Endothelial cell of umbilical vein (primary cell): ENCODE measurements at regions not wholly inside any gene's neighbourhood (a gene's known extent, or its start where the extent isn't known, plus 50 kb on each side); places are given as distances from the start of the nearest gene placed in this dataset.

Source experiments
- BruUV-seq: library from RNA; stranded (reverse); fragments of 400-500 nt; replicated peaks from 2 replicates; lab custom pipeline; 2021; lab: Mats Ljungman, UMichigan
- CTCF ChIA-PET: fragments of 300-600, 350-600 bp; sonication (Branson Sonifier 250); formaldehyde crosslinking; loops from one replicate; lab custom pipeline; 2021; ENCODE audit warnings: antibody characterized with exemption, inconsistent platforms; lab: Charles Lee
- POLR2A ChIA-PET: fragments of 300-600, 350-600 bp; sonication (Branson Sonifier 250); formaldehyde crosslinking; loops from one replicate; lab custom pipeline; 2021; ENCODE audit warnings: antibody characterized with exemption, inconsistent platforms; lab: Charles Lee
- DNase-seq: peaks from one replicate; pipeline ENCODE4 v3.0.0-alpha.2; 2011; ENCODE audit warnings: low read depth, low spot score
- FAIRE-seq: peaks from 2 replicates; lab custom pipeline; 2011; peaks lifted over from hg19 to GRCh38; lab: Jason Lieb, UNC
- H2AFZ ChIP-seq: 2 replicates; pipeline ENCODE4 v1.6.0; 2012; ENCODE audit warnings: low read depth, low read length, control low read depth, inconsistent platforms
- H3K27ac ChIP-seq: 2 replicates; pipeline ENCODE4 v1.5.1; 2011; ENCODE audit warnings: low read depth, mild to moderate bottlenecking, control low read depth, low read length, moderate library complexity; ENCODE audit not compliant: insufficient read depth
- H3K27me3 ChIP-seq, 2 experiments: 2 replicates each; pipeline versions ENCODE4 v1.6.0 to v1.6.1; 2011; ENCODE audit warnings: low read length in 2 of 2, mixed read lengths in 1 of 2; ENCODE audit not compliant: control insufficient read depth in 2 of 2, insufficient read depth in 2 of 2
- H3K36me3 ChIP-seq, 2 experiments: 2 replicates in 1 of 2; 3 replicates in 1 of 2; pipeline ENCODE4 v1.5.1; 2011; ENCODE audit warnings: low read length in 2 of 2, mild to moderate bottlenecking in 1 of 2, moderate library complexity in 1 of 2; ENCODE audit not compliant: control insufficient read depth in 2 of 2, insufficient read depth in 2 of 2; ENCODE audit errors: extremely low read depth in 1 of 2
- H3K4me1 ChIP-seq: 3 replicates; pipeline ENCODE4 v1.5.1; 2011; ENCODE audit warnings: mild to moderate bottlenecking, low read length; ENCODE audit not compliant: control insufficient read depth, insufficient read depth; ENCODE audit errors: extremely low read depth
- H3K4me2 ChIP-seq: 2 replicates; pipeline ENCODE4 v1.6.1; 2011; ENCODE audit warnings: low read length, control low read depth, mixed read lengths; ENCODE audit not compliant: insufficient read depth
- H3K4me3 ChIP-seq, 3 experiments: fragments of 200-600 bp in 1 of 3; sonication (generic), shearing (Covaris generic) in 1 of 3; replicated peaks in 1 of 3; 2 replicates each; pipeline ENCODE4 v1.5.1; 2011 to 2016; ENCODE audit warnings: control low read depth in 3 of 3, low read length in 3 of 3, mild to moderate bottlenecking in 2 of 3, inconsistent platforms in 1 of 3, low read depth in 1 of 3, moderate library complexity in 1 of 3; ENCODE audit not compliant: insufficient read depth in 1 of 3
- H3K79me2 ChIP-seq: 2 replicates; pipeline ENCODE4 v1.6.0; 2012; ENCODE audit warnings: low read length, inconsistent platforms; ENCODE audit not compliant: control insufficient read depth, insufficient read depth
- H3K9ac ChIP-seq: replicated peaks from 2 replicates; pipeline ENCODE3; 2011; ENCODE audit warnings: low read length, control low read depth; ENCODE audit not compliant: insufficient read depth; ENCODE audit errors: extremely low read depth
- H3K9me1 ChIP-seq: replicated peaks from 3 replicates; pipeline ENCODE4 v1.6.0; 2011; ENCODE audit warnings: mild to moderate bottlenecking, low read length; ENCODE audit not compliant: control insufficient read depth, insufficient read depth; ENCODE audit errors: extremely low read depth
- H3K9me3 ChIP-seq: replicated peaks from 2 replicates; pipeline ENCODE4 v1.5.1; 2012; ENCODE audit warnings: low read length, inconsistent platforms; ENCODE audit not compliant: control insufficient read depth, insufficient read depth
- H4K20me1 ChIP-seq: replicated peaks from 2 replicates; pipeline ENCODE3; 2011; ENCODE audit warnings: mild to moderate bottlenecking, low read length; ENCODE audit not compliant: control insufficient read depth, insufficient read depth; ENCODE audit errors: extremely low read depth
- EZH2 ChIP-seq: IDR thresholded peaks from 2 replicates; pipeline ENCODE4 v1.6.1; 2012; ENCODE audit warnings: borderline replicate concordance, low read depth, mild to moderate bottlenecking, moderate library complexity, low read length, inconsistent platforms; ENCODE audit not compliant: severe bottlenecking
- FOS ChIP-seq: IDR thresholded peaks from 2 replicates; pipeline ENCODE4 v1.6.1; 2011; ENCODE audit warnings: mild to moderate bottlenecking, low read length, moderate library complexity, borderline replicate concordance; ENCODE audit not compliant: insufficient read depth
- GATA2 ChIP-seq: IDR thresholded peaks from 2 replicates; pipeline ENCODE4 v1.7.0; 2011; ENCODE audit warnings: low read depth, mild to moderate bottlenecking, moderate library complexity, mixed read lengths, low read length; ENCODE audit not compliant: insufficient read length, insufficient read depth
- JUN ChIP-seq: IDR thresholded peaks from 2 replicates; pipeline ENCODE4 v1.6.1; 2011; ENCODE audit warnings: borderline replicate concordance, low read depth; ENCODE audit not compliant: insufficient read length, insufficient read depth
- MYC ChIP-seq: IDR thresholded peaks from one replicate; pipeline ENCODE4 v1.6.1; 2011; ENCODE audit warnings: mild to moderate bottlenecking, low read depth, low read length
- POLR2A ChIP-seq: IDR thresholded peaks from 2 replicates; pipeline ENCODE4 v1.6.1; 2012; ENCODE audit warnings: low read depth, mild to moderate bottlenecking, control low read depth, low read length
- POLR2AphosphoS5 ChIP-seq: IDR thresholded peaks from 2 replicates; pipeline ENCODE4 v1.6.1; 2012; ENCODE audit warnings: low read depth, mild to moderate bottlenecking, control low read depth, low read length, moderate library complexity; ENCODE audit not compliant: insufficient read depth
- dilution Hi-C: fragments of 300-500 bp; cut with MboI; formaldehyde crosslinking; loops from one replicate; pipeline ENCODE4 v1.15.0; 2019; ENCODE audit warnings: low sequenced_read_pairs; ENCODE audit not compliant: extremely low pct_ligation_motif_present
- intact Hi-C: fragments of 100-400 bp; cut with micrococcal nuclease; formaldehyde crosslinking; loops from one replicate; pipeline ENCODE4 v1.10.0; 2022
- TF ChIP-seq, protein P1 (sequence below): IDR thresholded peaks from 2 replicates; pipeline ENCODE4 v1.6.1; 2011; ENCODE audit not compliant: insufficient read depth, insufficient read length
- TF ChIP-seq, protein P2 (sequence below), 2 donors: IDR thresholded peaks; 1 replicate in 1 of 2; 2 replicates in 1 of 2; pipeline ENCODE4 v1.5.1; 2011; ENCODE audit warnings: low read length in 2 of 2, mild to moderate bottlenecking in 2 of 2, moderate library complexity in 2 of 2, control low read depth in 1 of 2, inconsistent platforms in 1 of 2, low read depth in 1 of 2; ENCODE audit not compliant: insufficient read depth in 1 of 2; ENCODE audit errors: extremely low read depth in 1 of 2

DNA sequence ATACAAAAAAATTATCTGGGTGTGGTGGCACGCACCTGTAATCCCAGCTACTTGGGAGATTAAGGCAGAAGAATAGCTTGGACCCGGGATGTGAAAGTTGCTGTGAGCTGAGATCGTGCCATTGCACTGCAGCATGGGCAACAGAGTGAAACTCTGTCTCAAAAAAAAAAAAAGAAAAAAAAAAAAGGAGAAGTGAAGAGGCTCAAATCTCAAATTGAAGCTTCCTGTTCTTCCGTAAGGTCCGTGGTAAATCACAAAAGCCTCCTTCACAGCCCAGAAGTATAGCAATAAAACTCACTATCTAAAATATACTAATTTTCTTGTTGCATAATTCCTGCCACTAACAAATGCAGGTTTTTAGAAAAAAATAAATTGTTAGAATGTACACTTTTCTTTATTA is 498.2 kb upstream of the BRINP3 start:
- Histone ChIP-seq H4K20me1 (no peaks in the 10 kb centered on the region), H3K9ac (no peak overlapping the region), H3K4me2 (no peak overlapping the region), H3K4me1 (no peaks in the 10 kb centered on the region), H3K9me3 (no peaks in the 10 kb centered on the region), H3K79me2 (no peaks in the 10 kb centered on the region), H3K9me1 (no peaks in the 10 kb centered on the region), H3K4me3 (no peak overlapping the region), H3K27me3 (no peaks in the 10 kb centered on the region), H3K27ac (no peak overlapping the region), H2AFZ (no peak overlapping the region), H3K36me3 (no peaks in the 10 kb centered on the region)
- TF ChIP-seq GATA2 (no peak), JUN (no peak), FOS (no peak), MYC (no peak), EZH2 (no peak), POLR2AphosphoS5 (no peak), POLR2A (no peak)
- TF ChIP-seq, protein P1, sequence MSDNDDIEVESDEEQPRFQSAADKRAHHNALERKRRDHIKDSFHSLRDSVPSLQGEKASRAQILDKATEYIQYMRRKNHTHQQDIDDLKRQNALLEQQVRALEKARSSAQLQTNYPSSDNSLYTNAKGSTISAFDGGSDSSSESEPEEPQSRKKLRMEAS, result no peak
- TF ChIP-seq, protein P2, sequence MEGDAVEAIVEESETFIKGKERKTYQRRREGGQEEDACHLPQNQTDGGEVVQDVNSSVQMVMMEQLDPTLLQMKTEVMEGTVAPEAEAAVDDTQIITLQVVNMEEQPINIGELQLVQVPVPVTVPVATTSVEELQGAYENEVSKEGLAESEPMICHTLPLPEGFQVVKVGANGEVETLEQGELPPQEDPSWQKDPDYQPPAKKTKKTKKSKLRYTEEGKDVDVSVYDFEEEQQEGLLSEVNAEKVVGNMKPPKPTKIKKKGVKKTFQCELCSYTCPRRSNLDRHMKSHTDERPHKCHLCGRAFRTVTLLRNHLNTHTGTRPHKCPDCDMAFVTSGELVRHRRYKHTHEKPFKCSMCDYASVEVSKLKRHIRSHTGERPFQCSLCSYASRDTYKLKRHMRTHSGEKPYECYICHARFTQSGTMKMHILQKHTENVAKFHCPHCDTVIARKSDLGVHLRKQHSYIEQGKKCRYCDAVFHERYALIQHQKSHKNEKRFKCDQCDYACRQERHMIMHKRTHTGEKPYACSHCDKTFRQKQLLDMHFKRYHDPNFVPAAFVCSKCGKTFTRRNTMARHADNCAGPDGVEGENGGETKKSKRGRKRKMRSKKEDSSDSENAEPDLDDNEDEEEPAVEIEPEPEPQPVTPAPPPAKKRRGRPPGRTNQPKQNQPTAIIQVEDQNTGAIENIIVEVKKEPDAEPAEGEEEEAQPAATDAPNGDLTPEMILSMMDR (IDR thresholded peaks at IDR 0.05; ENCODE audit: extremely low read depth in 1 of 2, insufficient read depth in 1 of 2, low read depth in 1 of 2, low read length in 2 of 2), result no peak
- BruUV-seq, result no TSS peak
- DNase-seq (no peak), FAIRE-seq (no peak)
- dilution Hi-C loops, result no loop called here
- CTCF ChIA-PET, result interaction anchor here (0.7 kb wide), 1 partner anchor 20 kb away, joined by 3 read pairs; no protein-coding TSS in a partner anchor
- intact Hi-C loops, result no loop called here
- POLR2A ChIA-PET, result no interaction called here
